SH-SY5Y (cell line): ENCODE measurements at regions not wholly inside any gene's neighbourhood (a gene's known extent, or its start where the extent isn't known, plus 50 kb on each side); places are given as distances from the start of the nearest gene placed in this dataset.

Experiments used
- GATA2 ChIP-seq: IDR thresholded peaks from 2 replicates; pipeline ENCODE4 v1.6.1; 2011; ENCODE audit warnings: mild to moderate bottlenecking, low read depth, low read length
- GATA3 ChIP-seq: IDR thresholded peaks from 2 replicates; pipeline ENCODE4 v1.6.1; 2011; ENCODE audit warnings: low read depth, mild to moderate bottlenecking, low read length, moderate library complexity

GRCh38 chr3:132880986-132881385 is 157.2 kb upstream of the TMEM108 start:
- no peak for TF ChIP-seq GATA2
- no peak for TF ChIP-seq GATA3
